ENCODE measurements at regions not wholly inside any gene's neighbourhood (a gene's known extent, or its start where the extent isn't known, plus 50 kb on each side); places are given as distances from the start of the nearest gene placed in this dataset.
A peak's percentile ranks its signal among the peaks of the same experiment; 100 is the strongest.

DNA sequence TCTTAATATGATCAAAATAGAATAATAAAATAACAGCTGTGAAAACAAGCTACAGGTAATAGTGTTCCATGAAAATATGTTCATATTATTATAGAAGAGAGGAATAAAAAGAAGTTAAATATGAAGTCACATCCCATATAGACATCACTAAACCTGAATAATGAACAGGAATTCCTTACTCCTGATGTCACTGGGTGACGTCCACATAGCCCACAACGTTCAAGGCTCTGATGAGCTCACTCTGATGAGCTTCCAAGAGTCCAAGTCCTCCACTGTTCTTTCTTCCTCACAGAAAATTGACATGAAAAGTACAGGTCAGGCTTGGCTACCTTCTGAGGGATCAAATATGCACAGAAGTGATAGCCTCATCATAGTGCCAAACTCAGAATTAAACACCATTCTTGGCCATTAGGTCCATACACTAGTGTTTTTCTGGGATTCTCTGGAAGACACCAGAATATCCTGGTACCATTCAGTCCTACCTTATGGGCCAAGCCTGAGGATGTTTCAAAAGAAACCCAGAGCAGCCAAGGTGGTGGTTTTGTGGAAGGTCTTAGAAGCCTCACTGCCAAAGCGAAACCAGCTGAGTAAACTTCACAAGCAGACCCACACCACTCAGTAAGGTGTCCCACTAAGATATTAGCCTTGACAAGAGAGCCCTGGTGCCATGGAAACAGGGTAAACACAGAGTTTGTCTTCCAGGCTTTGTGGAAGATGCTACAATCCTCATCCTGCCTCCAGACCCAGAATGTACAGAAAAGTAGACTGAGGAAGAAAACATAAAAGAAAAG lies 138.4 kb upstream of the HHIP start:
- Histone ChIP-seq H3K14ac (ENCODE audit: low read length in 2 of 2) (no peak overlapping the region), H2BK15ac (ENCODE audit: low read depth, poor library complexity, severe bottlenecking) (no peak overlapping the region), H3K36me3 (ENCODE audit: control insufficient read depth in 1 of 2, insufficient read depth in 2 of 2, low read depth in 1 of 2, low read length in 2 of 2) (no peaks in the 10 kb centered on the region), H4K8ac (ENCODE audit: low read length) (no peak overlapping the region), H2BK120ac (ENCODE audit: low read depth, low read length) (no peak overlapping the region), H3K9me3 (ENCODE audit: control insufficient read depth, low read length) (no peaks in the 10 kb centered on the region), H3K18ac (ENCODE audit: low read depth in 1 of 2, low read length in 2 of 2) (no peak overlapping the region), H2AFZ (ENCODE audit: low read depth, low read length) (no peak overlapping the region), H3K9ac (ENCODE audit: low read length) (no peak overlapping the region), H2BK12ac (ENCODE audit: low read length in 2 of 2) (no peak overlapping the region), H3K27ac (ENCODE audit: low read length, poor library complexity, severe bottlenecking) (no peak overlapping the region), H3K23ac (ENCODE audit: low read length in 2 of 2) (no peak overlapping the region), H2AK5ac (ENCODE audit: low read length, severe bottlenecking) (peak overlapping the region; percentile 21), H3K4me1 (ENCODE audit: control insufficient read depth, insufficient read depth, low read depth, low read length) (no peaks in the 10 kb centered on the region), H3K4me2 (ENCODE audit: low read length, poor library complexity, severe bottlenecking) (no peak overlapping the region), H3K27me3 (ENCODE audit: control insufficient read depth in 1 of 2, insufficient read depth in 1 of 2, low read length in 2 of 2) (no peaks in the 10 kb centered on the region), H3K79me1 (replicated peaks; ENCODE audit: low read length, poor library complexity, severe bottlenecking) (no peaks in the 10 kb centered on the region), H2BK5ac (ENCODE audit: low read depth, low read length, poor library complexity, severe bottlenecking) (no peak overlapping the region), H4K91ac (ENCODE audit: low read length) (no peak overlapping the region), H3K4me3 (ENCODE audit: insufficient read depth in 1 of 2, low read depth in 1 of 2, low read length in 2 of 2) (no peak overlapping the region), H3K4ac (ENCODE audit: low read depth in 1 of 2, low read length in 2 of 2) (no peak overlapping the region)
- WGBS = 54% methylated on average over 3 of the region's 3 CpGs
- DNase-seq = no peak

DNA sequence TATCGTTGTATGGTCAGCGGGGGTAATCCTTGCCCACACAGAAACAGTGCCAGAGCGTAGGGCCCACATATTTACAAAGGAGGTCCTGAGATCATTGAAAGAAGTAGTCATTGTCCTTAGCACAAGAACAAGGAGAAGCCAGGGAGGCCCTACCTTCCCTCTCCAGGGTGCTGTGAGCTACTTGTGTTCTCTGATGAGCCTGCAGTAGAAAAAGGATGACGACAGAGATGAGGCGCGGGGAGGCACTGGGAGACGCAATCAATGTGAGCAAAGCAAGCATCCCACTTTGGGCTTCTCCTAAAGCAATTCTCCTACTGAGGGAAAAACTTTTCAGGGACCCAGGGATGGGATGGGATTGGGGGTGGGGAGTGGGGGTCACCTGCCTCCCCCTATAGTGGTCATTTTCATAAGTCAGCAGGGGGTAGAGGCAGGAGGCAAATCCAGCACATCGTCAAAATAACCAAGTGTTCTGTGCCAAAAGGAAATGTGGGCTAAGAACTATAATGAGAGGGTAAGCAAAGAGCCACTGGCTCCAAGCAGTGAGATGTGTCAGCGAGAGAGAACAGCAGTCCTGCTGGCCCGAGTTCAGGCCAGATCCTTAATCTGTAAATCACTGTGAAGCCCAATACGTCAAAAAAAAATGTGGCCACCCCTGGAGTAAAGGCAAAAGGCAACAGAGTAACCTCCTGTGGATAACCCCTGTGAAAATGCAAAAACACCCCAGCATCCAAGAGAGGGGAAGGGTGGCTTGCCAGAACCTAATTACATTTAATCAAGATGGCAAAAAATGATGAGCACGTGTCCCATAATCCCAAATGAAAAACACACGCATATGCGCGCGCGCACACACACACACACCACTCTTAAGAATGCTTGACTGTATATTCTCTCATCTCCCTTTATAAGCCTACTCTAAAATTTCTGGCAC lies 136.6 kb upstream of the HHIP start:
- Histone ChIP-seq H3K9me3 (ENCODE audit: control insufficient read depth, low read length) (no peaks in the 10 kb centered on the region), H3K27ac (ENCODE audit: low read length, poor library complexity, severe bottlenecking) (no peak overlapping the region), H4K91ac (ENCODE audit: low read length) (no peak overlapping the region), H4K8ac (ENCODE audit: low read length) (no peak overlapping the region), H3K4ac (ENCODE audit: low read depth in 1 of 2, low read length in 2 of 2) (no peak overlapping the region), H3K4me2 (ENCODE audit: low read length, poor library complexity, severe bottlenecking) (no peak overlapping the region), H2AFZ (ENCODE audit: low read depth, low read length) (no peak overlapping the region), H3K23ac (ENCODE audit: low read length in 2 of 2) (no peak overlapping the region), H2BK120ac (ENCODE audit: low read depth, low read length) (no peak overlapping the region), H2AK5ac (ENCODE audit: low read length, severe bottlenecking) (no peak overlapping the region), H2BK5ac (ENCODE audit: low read depth, low read length, poor library complexity, severe bottlenecking) (no peak overlapping the region), H3K4me3 (ENCODE audit: insufficient read depth in 1 of 2, low read depth in 1 of 2, low read length in 2 of 2) (no peak overlapping the region), H3K9ac (ENCODE audit: low read length) (no peak overlapping the region), H3K27me3 (ENCODE audit: control insufficient read depth in 1 of 2, insufficient read depth in 1 of 2, low read length in 2 of 2) (no peaks in the 10 kb centered on the region), H3K4me1 (ENCODE audit: control insufficient read depth, insufficient read depth, low read depth, low read length) (no peaks in the 10 kb centered on the region), H3K79me1 (replicated peaks; ENCODE audit: low read length, poor library complexity, severe bottlenecking) (no peaks in the 10 kb centered on the region), H2BK12ac (ENCODE audit: low read length in 2 of 2) (no peak overlapping the region), H3K18ac (ENCODE audit: low read depth in 1 of 2, low read length in 2 of 2) (no peak overlapping the region), H3K36me3 (ENCODE audit: control insufficient read depth in 1 of 2, insufficient read depth in 2 of 2, low read depth in 1 of 2, low read length in 2 of 2) (no peaks in the 10 kb centered on the region), H3K14ac (ENCODE audit: low read length in 2 of 2) (no peak overlapping the region), H2BK15ac (ENCODE audit: low read depth, poor library complexity, severe bottlenecking) (no peak overlapping the region)
- WGBS = 82% methylated on average over 14 of the region's 17 CpGs
- DNase-seq = no peak

DNA sequence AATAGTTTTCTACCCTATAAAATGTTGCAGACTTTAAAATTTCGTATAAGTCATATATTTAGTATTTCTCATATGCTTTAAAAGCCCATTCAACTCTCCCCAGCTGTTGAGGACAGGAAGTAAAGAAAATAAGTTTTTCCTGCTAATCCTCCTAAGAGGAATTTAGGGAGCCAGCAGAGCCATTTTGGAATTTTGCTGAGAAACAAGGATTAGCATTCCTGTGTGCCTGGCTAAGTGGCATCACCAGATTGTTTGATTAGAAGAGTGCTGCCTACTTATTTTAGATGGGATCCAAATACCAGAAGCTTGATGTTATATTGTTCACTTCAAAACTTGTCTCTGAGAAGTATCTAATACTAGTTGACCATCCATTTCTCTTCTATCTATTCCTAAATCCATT lies 131.2 kb upstream of the HHIP start:
- H3K4me2 ChIP-seq (ENCODE audit: low read length, poor library complexity, severe bottlenecking) = no peak overlapping the region
- no peak overlapping the region for H4K91ac ChIP-seq (ENCODE audit: low read length)
- H3K14ac ChIP-seq (ENCODE audit: low read length in 2 of 2) = no peak overlapping the region
- H3K27ac ChIP-seq (ENCODE audit: low read length, poor library complexity, severe bottlenecking) = no peak overlapping the region
- no peak overlapping the region for H3K18ac ChIP-seq (ENCODE audit: low read depth in 1 of 2, low read length in 2 of 2)
- no peaks in the 10 kb centered on the region for H3K36me3 ChIP-seq (ENCODE audit: control insufficient read depth in 1 of 2, insufficient read depth in 2 of 2, low read depth in 1 of 2, low read length in 2 of 2)
- H3K4me1 ChIP-seq (ENCODE audit: control insufficient read depth, insufficient read depth, low read depth, low read length) = no peaks in the 10 kb centered on the region
- H2AK5ac ChIP-seq (ENCODE audit: low read length, severe bottlenecking) = no peak overlapping the region
- H3K27me3 ChIP-seq (ENCODE audit: control insufficient read depth in 1 of 2, insufficient read depth in 1 of 2, low read length in 2 of 2) = no peaks in the 10 kb centered on the region
- H2BK5ac ChIP-seq (ENCODE audit: low read depth, low read length, poor library complexity, severe bottlenecking) = no peak overlapping the region
- H3K23ac ChIP-seq (ENCODE audit: low read length in 2 of 2) = no peak overlapping the region
- H2AFZ ChIP-seq (ENCODE audit: low read depth, low read length) = no peak overlapping the region
- no peak overlapping the region for H2BK120ac ChIP-seq (ENCODE audit: low read depth, low read length)
- DNase-seq = no peak
- H2BK12ac ChIP-seq (ENCODE audit: low read length in 2 of 2) = no peak overlapping the region
- no peak overlapping the region for H3K9ac ChIP-seq (ENCODE audit: low read length)
- no peak overlapping the region for H2BK15ac ChIP-seq (ENCODE audit: low read depth, poor library complexity, severe bottlenecking)
- no peaks in the 10 kb centered on the region for H3K9me3 ChIP-seq (ENCODE audit: control insufficient read depth, low read length)
- no peak overlapping the region for H4K8ac ChIP-seq (ENCODE audit: low read length)
- H3K79me1 ChIP-seq (replicated peaks; ENCODE audit: low read length, poor library complexity, severe bottlenecking) = no peaks in the 10 kb centered on the region
- WGBS = no CpG with 5 or more reads among the region's 1 CpG
- no peak overlapping the region for H3K4ac ChIP-seq (ENCODE audit: low read depth in 1 of 2, low read length in 2 of 2)
- H3K4me3 ChIP-seq (ENCODE audit: insufficient read depth in 1 of 2, low read depth in 1 of 2, low read length in 2 of 2) = no peak overlapping the region

DNA sequence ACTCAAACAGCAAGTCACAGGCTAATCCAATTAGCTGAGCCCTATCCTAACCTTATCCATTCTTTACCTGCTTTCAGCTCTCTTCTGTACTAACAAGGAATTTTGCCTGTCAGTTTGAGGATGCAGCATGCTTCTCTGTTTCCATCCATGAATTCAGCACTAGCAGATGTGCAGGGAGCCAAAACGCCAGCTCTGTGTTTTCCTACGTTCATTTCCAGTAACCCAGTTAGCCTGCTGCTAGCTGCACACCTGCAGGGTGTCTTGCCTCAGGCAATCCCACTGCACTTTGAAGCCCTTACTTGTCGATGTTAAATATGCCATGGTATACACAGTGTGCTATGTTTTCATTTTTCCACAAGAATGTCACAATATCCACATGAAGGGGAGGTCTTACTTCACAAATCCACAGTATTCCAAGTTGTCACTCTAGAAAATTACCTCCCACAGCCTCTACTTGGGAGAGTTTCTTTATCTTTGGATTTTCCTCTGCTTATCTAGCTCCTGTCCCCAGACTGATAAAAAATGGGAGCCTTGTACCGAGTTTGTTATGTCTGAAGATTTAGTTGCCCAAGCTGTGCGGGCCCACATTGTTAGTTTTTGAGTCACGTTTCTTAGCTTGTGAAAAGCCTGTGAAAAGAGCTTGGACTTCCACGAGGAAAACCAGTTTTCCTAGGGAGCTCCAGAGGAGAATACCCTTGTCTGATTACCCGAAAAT lies 127.6 kb upstream of the HHIP start:
- no peaks in the 10 kb centered on the region for H3K4me1 ChIP-seq (ENCODE audit: control insufficient read depth, insufficient read depth, low read depth, low read length)
- no peak overlapping the region for H3K14ac ChIP-seq (ENCODE audit: low read length in 2 of 2)
- H2BK15ac ChIP-seq (ENCODE audit: low read depth, poor library complexity, severe bottlenecking) = no peak overlapping the region
- no peak overlapping the region for H3K9ac ChIP-seq (ENCODE audit: low read length)
- H2AFZ ChIP-seq (ENCODE audit: low read depth, low read length) = no peak overlapping the region
- no peak overlapping the region for H3K23ac ChIP-seq (ENCODE audit: low read length in 2 of 2)
- H2AK5ac ChIP-seq (ENCODE audit: low read length, severe bottlenecking) = no peak overlapping the region
- H2BK5ac ChIP-seq (ENCODE audit: low read depth, low read length, poor library complexity, severe bottlenecking) = no peak overlapping the region
- H3K18ac ChIP-seq (ENCODE audit: low read depth in 1 of 2, low read length in 2 of 2) = no peak overlapping the region
- 54% methylated on average over 8 of the region's 8 CpGs for WGBS
- peak overlapping the region; percentile 5 for H3K27ac ChIP-seq (ENCODE audit: low read length, poor library complexity, severe bottlenecking)
- DNase-seq = no peak
- H3K27me3 ChIP-seq (ENCODE audit: control insufficient read depth in 1 of 2, insufficient read depth in 1 of 2, low read length in 2 of 2) = no peaks in the 10 kb centered on the region
- no peak overlapping the region for H4K8ac ChIP-seq (ENCODE audit: low read length)
- H4K91ac ChIP-seq (ENCODE audit: low read length) = no peak overlapping the region
- H3K36me3 ChIP-seq (ENCODE audit: control insufficient read depth in 1 of 2, insufficient read depth in 2 of 2, low read depth in 1 of 2, low read length in 2 of 2) = no peaks in the 10 kb centered on the region
- no peak overlapping the region for H2BK120ac ChIP-seq (ENCODE audit: low read depth, low read length)
- H3K4me2 ChIP-seq (ENCODE audit: low read length, poor library complexity, severe bottlenecking) = no peak overlapping the region
- H3K4ac ChIP-seq (ENCODE audit: low read depth in 1 of 2, low read length in 2 of 2) = no peak overlapping the region
- H3K4me3 ChIP-seq (ENCODE audit: insufficient read depth in 1 of 2, low read depth in 1 of 2, low read length in 2 of 2) = no peak overlapping the region
- H3K79me1 ChIP-seq (replicated peaks; ENCODE audit: low read length, poor library complexity, severe bottlenecking) = no peaks in the 10 kb centered on the region
- no peaks in the 10 kb centered on the region for H3K9me3 ChIP-seq (ENCODE audit: control insufficient read depth, low read length)
- H2BK12ac ChIP-seq (ENCODE audit: low read length in 2 of 2) = no peak overlapping the region

Data from mesenchymal stem cell (in vitro differentiated cells and primary cell).